ENCODE measurements at regions not wholly inside any gene's neighbourhood (a gene's known extent, or its start where the extent isn't known, plus 50 kb on each side); places are given as distances from the start of the nearest gene placed in this dataset.

- TF ChIP-seq, protein P1, sequence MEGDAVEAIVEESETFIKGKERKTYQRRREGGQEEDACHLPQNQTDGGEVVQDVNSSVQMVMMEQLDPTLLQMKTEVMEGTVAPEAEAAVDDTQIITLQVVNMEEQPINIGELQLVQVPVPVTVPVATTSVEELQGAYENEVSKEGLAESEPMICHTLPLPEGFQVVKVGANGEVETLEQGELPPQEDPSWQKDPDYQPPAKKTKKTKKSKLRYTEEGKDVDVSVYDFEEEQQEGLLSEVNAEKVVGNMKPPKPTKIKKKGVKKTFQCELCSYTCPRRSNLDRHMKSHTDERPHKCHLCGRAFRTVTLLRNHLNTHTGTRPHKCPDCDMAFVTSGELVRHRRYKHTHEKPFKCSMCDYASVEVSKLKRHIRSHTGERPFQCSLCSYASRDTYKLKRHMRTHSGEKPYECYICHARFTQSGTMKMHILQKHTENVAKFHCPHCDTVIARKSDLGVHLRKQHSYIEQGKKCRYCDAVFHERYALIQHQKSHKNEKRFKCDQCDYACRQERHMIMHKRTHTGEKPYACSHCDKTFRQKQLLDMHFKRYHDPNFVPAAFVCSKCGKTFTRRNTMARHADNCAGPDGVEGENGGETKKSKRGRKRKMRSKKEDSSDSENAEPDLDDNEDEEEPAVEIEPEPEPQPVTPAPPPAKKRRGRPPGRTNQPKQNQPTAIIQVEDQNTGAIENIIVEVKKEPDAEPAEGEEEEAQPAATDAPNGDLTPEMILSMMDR (IDR thresholded peaks at IDR 0.05; ENCODE audit: low read length, missing control alignments), result no peak
- peak; percentile 20 for DNase-seq (ENCODE audit: low read depth)
- H3K4me3 ChIP-seq (replicated peaks; ENCODE audit: low read depth, low read length), result no peak overlapping the region
Measured at GRCh38 chr4:183563874-183564273, 59.0 kb downstream of the ING2 start.

DNA sequence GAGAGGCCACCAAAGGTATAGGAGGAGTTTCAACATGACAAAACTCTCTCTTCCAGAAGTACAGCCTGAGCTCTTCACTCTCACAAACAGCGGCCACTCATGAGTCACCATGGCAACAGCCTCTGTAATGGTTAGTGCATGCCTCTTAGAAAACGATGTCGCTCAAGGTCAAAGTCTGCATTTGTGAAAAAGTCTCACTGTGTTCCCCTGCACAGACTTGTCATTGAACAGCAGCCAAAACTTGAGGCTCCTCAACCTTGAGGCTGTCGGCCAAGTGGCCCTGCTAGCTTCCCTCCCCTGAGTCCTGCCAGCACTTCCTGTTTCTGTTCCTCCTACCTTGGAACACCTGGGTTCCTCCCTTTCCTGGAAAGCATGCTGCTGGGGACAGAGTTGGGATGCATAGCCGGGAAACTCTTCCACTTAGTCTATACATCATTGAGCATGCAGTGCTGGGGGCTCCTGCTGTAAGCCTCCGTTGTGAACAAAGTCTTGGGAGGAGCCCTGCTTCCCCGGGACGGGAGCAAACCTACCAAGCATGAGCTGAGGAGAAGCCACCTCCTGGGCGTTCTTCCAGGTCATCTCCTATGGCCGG is 66.6 kb downstream of the ING2 start:
- H3K4me3 ChIP-seq (replicated peaks; ENCODE audit: low read depth, low read length), result no peak overlapping the region
- TF ChIP-seq, protein P1 (IDR thresholded peaks at IDR 0.05; ENCODE audit: low read length, missing control alignments), result no peak
- DNase-seq (ENCODE audit: low read depth), result peak; percentile 38

- TF ChIP-seq, protein P1 (IDR thresholded peaks at IDR 0.05; ENCODE audit: low read length, missing control alignments), result no peak
- no peak for DNase-seq (ENCODE audit: low read depth)
Measured at GRCh38 chr4:183576701-183577404, 72.0 kb downstream of the ING2 start.

DNA sequence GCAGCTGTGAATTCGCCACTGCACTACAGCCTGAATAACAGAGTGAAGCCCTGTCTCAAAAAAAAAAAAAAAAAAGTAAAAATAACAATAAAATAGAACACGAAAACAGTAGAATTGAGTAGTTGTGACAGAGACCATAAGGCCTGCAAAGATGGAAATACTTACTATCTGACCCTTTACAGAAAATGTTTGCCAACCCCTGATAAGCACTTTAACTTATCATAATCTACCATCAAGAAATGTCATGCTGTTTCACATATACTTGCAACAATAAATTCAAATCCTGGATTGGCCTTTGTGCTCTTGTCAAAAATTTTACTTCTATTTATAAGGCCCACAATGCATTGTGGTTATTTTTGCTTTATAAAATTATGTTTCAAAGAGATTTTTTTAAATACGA is 75.5 kb downstream of the ING2 start:
- TF ChIP-seq, protein P1 (IDR thresholded peaks at IDR 0.05; ENCODE audit: low read length, missing control alignments), result no peak
- DNase-seq (ENCODE audit: low read depth), result no peak
- H3K4me3 ChIP-seq (replicated peaks; ENCODE audit: low read depth, low read length), result no peak overlapping the region

More at GRCh38 chr4:183576701-183577404, 72.0 kb downstream of the ING2 start:
- no peak overlapping the region for H3K4me3 ChIP-seq (replicated peaks; ENCODE audit: low read depth, low read length)

DNA sequence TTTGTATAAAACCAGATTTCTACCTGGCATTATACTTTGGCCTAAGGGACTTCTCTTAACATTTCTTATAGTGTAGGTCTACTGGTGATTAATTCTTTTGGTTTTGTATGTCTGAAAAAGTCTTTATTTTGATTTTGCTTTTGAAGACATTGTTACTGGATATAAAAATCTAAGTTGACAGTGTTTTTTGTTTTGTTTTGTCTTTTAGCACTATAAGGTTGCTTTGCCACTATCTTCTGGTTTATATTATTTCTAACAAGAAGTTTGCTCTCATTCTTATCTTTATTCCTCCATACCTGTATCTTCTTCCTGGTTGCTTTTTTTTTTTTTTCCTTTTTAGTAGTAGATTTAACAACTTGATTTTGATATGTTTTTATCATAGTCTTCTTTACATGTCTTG is 76.0 kb downstream of the ING2 start:
- H3K4me3 ChIP-seq (replicated peaks; ENCODE audit: low read depth, low read length), result no peak overlapping the region
- DNase-seq (ENCODE audit: low read depth), result no peak
- TF ChIP-seq, protein P1 (IDR thresholded peaks at IDR 0.05; ENCODE audit: low read length, missing control alignments), result no peak

DNA sequence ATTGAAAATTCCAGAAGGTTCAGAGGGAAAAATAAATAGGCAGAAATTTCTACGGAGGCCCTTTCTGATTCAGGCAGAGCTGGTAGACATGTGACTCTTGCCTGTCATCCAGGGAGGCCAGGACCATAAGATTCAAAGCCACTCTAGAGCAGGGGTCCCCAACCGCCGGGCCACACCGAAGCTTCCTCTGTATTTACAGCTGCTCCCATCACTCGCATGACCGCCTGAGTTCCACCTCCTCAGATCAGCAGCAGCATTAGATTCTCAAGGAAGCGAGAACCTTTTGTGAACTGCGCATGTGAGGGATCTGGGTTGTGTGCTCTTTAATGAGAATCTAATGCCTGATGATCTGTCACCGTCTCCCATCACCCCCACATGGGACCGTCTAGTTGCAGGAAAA is 72.2 kb downstream of the RWDD4 start:
- TF ChIP-seq, protein P1 (IDR thresholded peaks at IDR 0.05; ENCODE audit: low read length, missing control alignments), result no peak
- H3K4me3 ChIP-seq (replicated peaks; ENCODE audit: low read depth, low read length), result no peak overlapping the region
- no peak for DNase-seq (ENCODE audit: low read depth)

All from fibroblast of pulmonary artery (primary cell).